PFSK-1 (cell line): ENCODE measurements at regions not wholly inside any gene's neighbourhood (a gene's known extent, or its start where the extent isn't known, plus 50 kb on each side); places are given as distances from the start of the nearest gene placed in this dataset.

ENCODE experiments used
- FOXP2 ChIP-seq: optimal IDR thresholded peaks from 2 replicates; pipeline ENCODE3; 2011; ENCODE audit warnings: borderline replicate concordance, control low read depth, inconsistent platforms; ENCODE audit not compliant: insufficient read depth; ENCODE audit errors: extremely low read length, extremely low read depth
- POLR2AphosphoS5 ChIP-seq: IDR thresholded peaks from 2 replicates; pipeline ENCODE4 v1.6.1; 2012; ENCODE audit warnings: low read depth, mild to moderate bottlenecking, control low read depth, low read length, moderate library complexity
- REST ChIP-seq, 2 experiments: IDR thresholded peaks; 2 replicates each; pipeline versions ENCODE4 v1.6.1 to v1.8.0; 2011 to 2012; ENCODE audit warnings: low read depth in 2 of 2, low read length in 2 of 2, control low read depth in 1 of 2, inconsistent platforms in 1 of 2, mild to moderate bottlenecking in 1 of 2, moderate library complexity in 1 of 2; ENCODE audit not compliant: insufficient read depth in 1 of 2
- SIN3A ChIP-seq: IDR thresholded peaks from 2 replicates; pipeline ENCODE4 v1.6.1; 2012; ENCODE audit warnings: mild to moderate bottlenecking, low read length, moderate library complexity, borderline replicate concordance; ENCODE audit not compliant: insufficient read depth
- TAF1 ChIP-seq: IDR thresholded peaks from 2 replicates; pipeline ENCODE4 v1.6.1; 2012; ENCODE audit warnings: low read length, control low read depth, borderline replicate concordance; ENCODE audit not compliant: insufficient read depth

- no peak for TF ChIP-seq REST (IDR thresholded peaks at IDR 0.05; ENCODE audit: insufficient read depth in 1 of 2, low read depth in 2 of 2, low read length in 2 of 2)
Measured at GRCh38 chr9:85130260-85130659, 460.7 kb downstream of the NTRK2 start.

- TF ChIP-seq REST (IDR thresholded peaks at IDR 0.05; ENCODE audit: insufficient read depth in 1 of 2, low read depth in 2 of 2, low read length in 2 of 2) (no peak), TAF1 (no peak), POLR2AphosphoS5 (no peak), SIN3A (no peak), FOXP2 (no peak)
Measured at GRCh38 chr9:85129514-85129913, 460.0 kb downstream of the NTRK2 start.

- TF ChIP-seq POLR2AphosphoS5: no peak
- TF ChIP-seq FOXP2: no peak
- TF ChIP-seq SIN3A: no peak
- TF ChIP-seq REST (IDR thresholded peaks at IDR 0.05; ENCODE audit: insufficient read depth in 1 of 2, low read depth in 2 of 2, low read length in 2 of 2): no peak
- TF ChIP-seq TAF1: no peak
Measured at GRCh38 chr9:85118990-85119755, 449.6 kb downstream of the NTRK2 start.

GRCh38 chr9:85117831-85118230 lies 448.3 kb downstream of the NTRK2 start:
- TF ChIP-seq SIN3A (no peak), TAF1 (no peak), REST (IDR thresholded peaks at IDR 0.05; ENCODE audit: insufficient read depth in 1 of 2, low read depth in 2 of 2, low read length in 2 of 2) (no peak)

- TF ChIP-seq REST (IDR thresholded peaks at IDR 0.05; ENCODE audit: insufficient read depth in 1 of 2, low read depth in 2 of 2, low read length in 2 of 2) (no peak), TAF1 (no peak), POLR2AphosphoS5 (no peak), FOXP2 (no peak), SIN3A (no peak)
Measured at GRCh38 chr9:85115473-85115872, 445.9 kb downstream of the NTRK2 start.
